ENCODE measurements at regions not wholly inside any gene's neighbourhood (a gene's known extent, or its start where the extent isn't known, plus 50 kb on each side); places are given as distances from the start of the nearest gene placed in this dataset.

DNA sequence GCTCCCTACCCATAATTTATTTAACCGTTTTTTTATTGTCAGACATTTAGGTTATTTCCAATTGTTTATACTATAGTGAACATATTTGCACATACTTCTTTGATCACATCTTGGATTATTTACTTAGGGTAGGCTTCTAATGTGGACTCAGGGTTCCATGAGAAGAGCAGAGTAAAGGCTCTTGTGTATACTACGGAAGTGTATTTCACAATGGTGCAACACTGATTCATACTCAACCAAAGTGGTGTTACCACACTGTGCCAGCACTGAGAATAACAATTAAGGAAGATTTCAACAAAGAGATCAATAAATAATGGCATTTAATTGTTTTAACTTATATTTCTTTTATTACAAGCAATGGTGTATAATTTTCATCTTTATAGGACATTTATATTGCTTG, 251.2 kb downstream of the ZNF326 start:
- Histone ChIP-seq H3K4me2 (ENCODE audit: insufficient read depth, low read length) (no peak overlapping the region), H3K9me1 (replicated peaks; ENCODE audit: control insufficient read depth, extremely low read depth, insufficient read depth, low read length) (no peaks in the 10 kb centered on the region), H2AFZ (ENCODE audit: low read depth, low read length) (no peak overlapping the region), H3K9ac (replicated peaks; ENCODE audit: extremely low read depth, insufficient read depth, low read length) (no peak overlapping the region), H3K27ac (ENCODE audit: insufficient read depth, low read depth, low read length) (no peak overlapping the region), H4K20me1 (replicated peaks; ENCODE audit: control insufficient read depth, extremely low read depth, insufficient read depth, low read length) (no peaks in the 10 kb centered on the region), H3K79me2 (ENCODE audit: control insufficient read depth, insufficient read depth, low read length) (no peaks in the 10 kb centered on the region), H3K36me3 (ENCODE audit: control insufficient read depth in 2 of 2, extremely low read depth in 1 of 2, insufficient read depth in 2 of 2, low read length in 2 of 2) (no peaks in the 10 kb centered on the region), H3K4me3 (replicated peaks in 1 of 3; ENCODE audit: insufficient read depth in 1 of 3, low read depth in 1 of 3, low read length in 3 of 3) (no peak overlapping the region), H3K27me3 (ENCODE audit: control insufficient read depth in 2 of 2, insufficient read depth in 2 of 2, low read length in 2 of 2) (no peaks in the 10 kb centered on the region), H3K4me1 (ENCODE audit: control insufficient read depth, extremely low read depth, insufficient read depth, low read length) (no peaks in the 10 kb centered on the region), H3K9me3 (replicated peaks; ENCODE audit: control insufficient read depth, insufficient read depth, low read length) (no peaks in the 10 kb centered on the region)
- ChIA-PET POLR2A (no interaction called here), CTCF (no interaction called here)
- dilution Hi-C loops (cut with MboI; ENCODE audit: extremely low pct_ligation_motif_present, low sequenced_read_pairs) (no loop called here), intact Hi-C loops (cut with micrococcal nuclease) (no loop called here)
- BruUV-seq (replicated peaks): no TSS peak
- DNase-seq (ENCODE audit: low read depth, low spot score): no peak
- FAIRE-seq: no peak
- TF ChIP-seq, protein P1, sequence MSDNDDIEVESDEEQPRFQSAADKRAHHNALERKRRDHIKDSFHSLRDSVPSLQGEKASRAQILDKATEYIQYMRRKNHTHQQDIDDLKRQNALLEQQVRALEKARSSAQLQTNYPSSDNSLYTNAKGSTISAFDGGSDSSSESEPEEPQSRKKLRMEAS (IDR thresholded peaks at IDR 0.05; ENCODE audit: insufficient read depth, insufficient read length): no peak
- no peak for TF ChIP-seq JUN (IDR thresholded peaks at IDR 0.05; ENCODE audit: borderline replicate concordance, insufficient read depth, insufficient read length, low read depth)
- no peak for TF ChIP-seq MYC (IDR thresholded peaks at IDR 0.05; ENCODE audit: low read depth, low read length)
- TF ChIP-seq GATA2 (IDR thresholded peaks at IDR 0.05; ENCODE audit: insufficient read depth, insufficient read length, low read depth, low read length): no peak
- TF ChIP-seq, protein P2, sequence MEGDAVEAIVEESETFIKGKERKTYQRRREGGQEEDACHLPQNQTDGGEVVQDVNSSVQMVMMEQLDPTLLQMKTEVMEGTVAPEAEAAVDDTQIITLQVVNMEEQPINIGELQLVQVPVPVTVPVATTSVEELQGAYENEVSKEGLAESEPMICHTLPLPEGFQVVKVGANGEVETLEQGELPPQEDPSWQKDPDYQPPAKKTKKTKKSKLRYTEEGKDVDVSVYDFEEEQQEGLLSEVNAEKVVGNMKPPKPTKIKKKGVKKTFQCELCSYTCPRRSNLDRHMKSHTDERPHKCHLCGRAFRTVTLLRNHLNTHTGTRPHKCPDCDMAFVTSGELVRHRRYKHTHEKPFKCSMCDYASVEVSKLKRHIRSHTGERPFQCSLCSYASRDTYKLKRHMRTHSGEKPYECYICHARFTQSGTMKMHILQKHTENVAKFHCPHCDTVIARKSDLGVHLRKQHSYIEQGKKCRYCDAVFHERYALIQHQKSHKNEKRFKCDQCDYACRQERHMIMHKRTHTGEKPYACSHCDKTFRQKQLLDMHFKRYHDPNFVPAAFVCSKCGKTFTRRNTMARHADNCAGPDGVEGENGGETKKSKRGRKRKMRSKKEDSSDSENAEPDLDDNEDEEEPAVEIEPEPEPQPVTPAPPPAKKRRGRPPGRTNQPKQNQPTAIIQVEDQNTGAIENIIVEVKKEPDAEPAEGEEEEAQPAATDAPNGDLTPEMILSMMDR (IDR thresholded peaks at IDR 0.05; ENCODE audit: extremely low read depth in 1 of 2, insufficient read depth in 1 of 2, low read depth in 1 of 2, low read length in 2 of 2): no peak
- TF ChIP-seq EZH2 (IDR thresholded peaks at IDR 0.05; ENCODE audit: borderline replicate concordance, low read depth, low read length, severe bottlenecking): no peak
- TF ChIP-seq FOS (IDR thresholded peaks at IDR 0.05; ENCODE audit: borderline replicate concordance, insufficient read depth, low read length): no peak
- no peak for TF ChIP-seq POLR2AphosphoS5 (IDR thresholded peaks at IDR 0.05; ENCODE audit: insufficient read depth, low read depth, low read length)
- TF ChIP-seq POLR2A (IDR thresholded peaks at IDR 0.05; ENCODE audit: low read depth, low read length): no peak

Measured in endothelial cell of umbilical vein (primary cell).